Putamen (tissue), 1 donor: ENCODE measurements at regions not wholly inside any gene's neighbourhood (a gene's known extent, or its start where the extent isn't known, plus 50 kb on each side); places are given as distances from the start of the nearest gene placed in this dataset.

Experiments
- DNase-seq: peaks from one replicate; pipeline ENCODE4 v3.0.0-alpha.2; 2016; ENCODE audit warnings: low spot score

- no peak for DNase-seq
Measured at GRCh38 chr20:6231556-6231955, 108.7 kb upstream of the FERMT1 start.

DNA sequence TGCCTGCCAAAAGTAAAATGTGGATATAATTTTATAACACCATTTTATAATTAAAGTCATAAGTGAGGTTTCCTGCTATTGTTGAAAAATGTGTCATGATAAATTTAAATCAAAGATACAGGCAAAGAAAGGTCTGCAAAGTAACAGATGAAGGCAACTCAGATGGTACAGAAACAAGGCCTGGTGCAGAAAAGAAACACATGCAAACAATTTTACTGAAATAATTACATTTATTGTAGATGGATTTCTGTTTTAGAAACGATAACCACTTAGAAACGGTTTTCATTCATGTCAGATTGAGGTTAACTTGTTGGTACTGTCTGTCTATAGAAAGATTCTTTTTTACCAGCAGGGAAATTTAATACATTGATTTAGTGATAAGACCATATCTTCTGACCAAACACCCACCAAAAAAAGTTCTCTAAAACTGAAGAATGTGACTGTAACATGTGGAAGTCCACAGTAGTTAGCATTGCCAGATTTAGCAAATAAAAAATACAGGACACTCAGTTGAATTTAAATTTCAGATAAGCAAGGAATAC lies 105.5 kb upstream of the FERMT1 start:
- no peak for DNase-seq

DNA sequence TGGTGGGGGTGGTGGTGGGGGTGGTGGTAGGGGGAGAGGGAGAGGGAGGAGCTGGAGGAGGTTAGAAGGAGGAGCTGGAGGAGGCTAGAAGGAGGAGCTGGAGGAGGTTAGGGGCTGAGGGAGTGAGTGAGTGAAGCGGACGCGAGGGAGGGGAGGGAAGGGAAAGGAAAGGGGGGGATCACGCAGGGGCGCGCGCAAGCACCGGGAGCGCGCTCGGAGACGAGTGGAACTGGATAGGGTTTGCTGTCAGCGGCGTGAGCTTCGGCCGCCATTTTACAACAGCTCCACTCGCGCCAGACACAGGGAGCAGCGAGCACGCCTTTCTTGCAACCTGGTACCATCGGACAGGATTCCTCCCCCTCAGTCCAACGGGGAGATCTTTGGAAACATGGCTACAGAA lies 90.5 kb upstream of the FERMT1 start:
- DNase-seq: no peak

DNA sequence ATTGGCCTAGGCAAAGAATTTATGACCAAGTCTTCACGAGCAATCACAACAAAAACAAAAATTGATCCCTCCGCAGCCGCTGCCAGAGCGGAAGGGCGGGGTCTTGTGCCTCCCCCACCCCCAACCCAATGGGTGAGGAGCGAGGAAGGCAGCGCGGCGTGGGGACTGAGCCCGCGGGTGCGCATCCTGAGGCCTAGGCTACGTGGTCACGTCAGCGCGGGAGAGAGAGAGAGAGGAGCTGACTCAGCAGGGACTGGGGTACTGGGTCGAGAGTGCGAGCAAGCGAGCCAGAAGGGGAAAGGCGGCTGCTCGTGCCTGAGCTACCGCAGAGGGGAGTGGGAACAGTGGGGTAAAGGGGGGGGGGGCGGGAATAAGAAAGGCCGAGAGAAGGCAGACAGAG lies 90.1 kb upstream of the FERMT1 start:
- DNase-seq: no peak

- DNase-seq: no peak
Measured at GRCh38 chr20:6209093-6209492, 86.3 kb upstream of the FERMT1 start.

DNA sequence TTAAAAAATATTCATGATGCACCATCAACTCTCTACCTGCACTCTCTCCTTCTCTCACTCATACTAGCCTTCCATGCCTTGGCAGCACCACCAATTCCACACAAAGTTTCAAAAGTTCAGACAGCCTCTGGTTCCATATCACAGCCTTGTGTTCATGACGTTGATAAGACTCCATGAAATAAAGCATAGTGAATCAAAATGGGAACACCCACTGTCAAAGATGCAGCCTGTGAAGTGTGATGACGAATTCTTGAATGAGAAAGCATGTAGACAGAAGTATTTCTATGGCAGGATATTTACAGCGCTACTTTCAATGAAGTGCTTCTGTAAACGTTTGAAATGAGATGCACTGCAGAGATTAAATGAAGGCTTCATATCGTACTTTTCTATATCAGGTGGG lies 77.3 kb upstream of the FERMT1 start:
- no peak for DNase-seq

DNA sequence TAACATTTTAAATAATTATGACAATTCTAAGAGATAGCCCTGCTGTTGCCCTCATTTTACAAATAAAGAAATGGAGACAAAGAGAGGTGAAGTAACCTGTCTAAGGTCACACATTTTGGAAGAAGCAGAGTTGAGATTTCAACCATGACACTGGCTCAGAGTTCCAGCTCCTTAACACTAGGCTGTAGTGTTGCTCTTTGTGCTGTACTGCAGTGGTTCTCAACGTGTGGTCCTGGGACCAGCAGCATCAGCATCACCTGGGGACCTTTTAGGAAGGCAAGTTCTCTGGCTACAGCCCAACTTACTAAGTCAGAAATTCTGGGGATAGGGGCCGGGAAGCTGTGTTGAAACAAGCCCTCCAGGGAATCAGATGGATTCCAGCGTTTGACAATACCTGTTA lies 62.4 kb upstream of the FERMT1 start:
- DNase-seq: no peak

DNA sequence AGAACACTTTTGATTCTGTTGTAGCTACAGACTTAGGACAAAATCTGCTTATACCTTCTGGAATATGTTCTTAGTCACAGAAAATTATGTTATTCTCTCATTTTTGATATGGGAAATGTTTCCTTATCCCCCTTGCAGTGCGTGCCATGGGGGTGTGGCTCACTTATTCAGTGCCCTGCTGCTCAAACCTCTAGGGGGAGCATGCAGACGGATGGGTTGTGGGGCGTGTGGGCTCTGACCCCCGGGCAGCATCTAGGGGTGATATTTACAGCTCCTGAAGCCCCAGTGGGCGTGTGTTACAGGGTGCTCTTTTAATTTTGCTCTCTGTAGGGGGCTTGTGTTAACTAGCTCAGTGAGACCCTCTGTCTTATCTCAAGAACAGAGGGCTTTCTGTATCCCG lies 61.3 kb upstream of the FERMT1 start:
- no peak for DNase-seq

DNA sequence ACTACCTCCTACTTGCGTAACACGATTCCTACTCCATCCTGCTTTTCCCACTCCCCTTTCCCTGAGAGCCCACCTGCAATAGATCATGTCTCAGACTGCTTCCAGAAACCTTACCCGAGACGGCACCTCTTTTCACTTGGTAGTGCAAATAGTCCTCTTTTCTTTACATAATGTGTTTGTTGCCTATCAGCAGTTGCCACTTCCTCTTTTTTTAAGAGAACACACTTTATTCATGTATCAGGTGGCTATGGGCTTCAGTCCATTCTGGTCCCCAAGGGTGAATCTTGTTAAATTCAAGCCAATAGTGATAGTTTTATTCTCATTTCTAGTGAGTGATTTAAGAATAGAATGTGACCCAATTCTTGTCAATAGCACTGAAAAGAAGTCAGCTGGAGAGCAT lies 57.7 kb upstream of the FERMT1 start:
- DNase-seq: no peak

GRCh38 chr20:6178537-6178936 lies 55.7 kb upstream of the FERMT1 start:
- no peak for DNase-seq

DNA sequence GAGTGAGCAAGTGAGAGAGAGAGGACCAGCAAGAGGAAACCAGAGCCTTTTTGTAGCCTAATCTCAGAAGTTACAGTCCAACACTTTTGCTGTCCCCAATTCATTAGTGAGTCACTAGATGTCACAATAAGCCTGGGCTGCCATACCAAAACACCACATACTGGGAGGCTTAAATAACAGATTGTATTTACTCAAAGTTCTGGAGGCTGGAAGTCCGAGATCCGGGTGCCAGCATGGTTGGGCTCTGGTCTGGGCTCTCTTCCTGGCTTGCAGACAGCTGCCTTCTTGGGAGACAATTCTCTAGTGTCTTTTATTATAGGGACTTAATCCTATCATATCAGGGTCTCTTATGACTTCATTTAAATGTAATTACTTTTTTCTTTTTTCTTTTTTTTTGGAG lies 50.7 kb upstream of the FERMT1 start:
- DNase-seq: no peak
